Naive thymus-derived CD4-positive, alpha-beta T cell (primary cell): ENCODE measurements at regions not wholly inside any gene's neighbourhood (a gene's known extent, or its start where the extent isn't known, plus 50 kb on each side); places are given as distances from the start of the nearest gene placed in this dataset.

ENCODE experiments used
- ATAC-seq: fragments of 150-1000 bp; cut with Tn5 transposase; 2 replicates; pipeline ENCODE4 v1.10.0; 2021; ENCODE audit warnings: mild to moderate bottlenecking, moderate library complexity
- CTCF ChIA-PET: fragments of 350-600 bp; sonication (Branson Sonifier 250); formaldehyde crosslinking; loops from one replicate; lab custom pipeline; 2021; ENCODE audit warnings: antibody characterized with exemption; lab: Charles Lee
- POLR2A ChIA-PET: fragments of 350-600 bp; sonication (Branson Sonifier 250); formaldehyde crosslinking; loops from one replicate; lab custom pipeline; 2021; ENCODE audit warnings: antibody characterized with exemption, inconsistent platforms; lab: Charles Lee
- DNase-seq, 9 donors: peaks; one replicate each; pipeline versions ENCODE4 v3.0.0 to v3.0.0-alpha.2; 2020 to 2022; ENCODE audit warnings: mixed read lengths in 1 of 9
- H3K27ac ChIP-seq: one replicate; pipeline ENCODE4 v1.7.0; 2013; ENCODE audit warnings: mild to moderate bottlenecking, low read depth, low read length, moderate library complexity
- H3K27me3 ChIP-seq, 2 donors: one replicate each; pipeline ENCODE4 v1.7.0; 2013; ENCODE audit warnings: low read length in 2 of 2, mild to moderate bottlenecking in 2 of 2, moderate library complexity in 2 of 2; ENCODE audit not compliant: control insufficient read depth in 2 of 2, insufficient read depth in 2 of 2
- H3K36me3 ChIP-seq, 3 experiments: 1 replicate in 2 of 3; 2 replicates in 1 of 3; pipeline ENCODE4 v1.7.0; 2013; ENCODE audit warnings: low read length in 3 of 3, mild to moderate bottlenecking in 3 of 3, moderate library complexity in 1 of 3; ENCODE audit not compliant: insufficient read depth in 3 of 3, control insufficient read depth in 2 of 3
- H3K4me1 ChIP-seq, 2 donors: one replicate each; pipeline ENCODE4 v1.7.0; 2013; ENCODE audit warnings: low read length in 2 of 2, mild to moderate bottlenecking in 2 of 2, moderate library complexity in 1 of 2; ENCODE audit not compliant: control insufficient read depth in 2 of 2, insufficient read depth in 2 of 2
- H3K4me3 ChIP-seq: 2 replicates; pipeline ENCODE4 v1.7.0; 2013; ENCODE audit warnings: mild to moderate bottlenecking, low read length
- H3K9me3 ChIP-seq, 3 experiments: 1 replicate in 2 of 3; 2 replicates in 1 of 3; pipeline ENCODE4 v1.7.0; 2013; ENCODE audit warnings: low read length in 3 of 3; ENCODE audit not compliant: control insufficient read depth in 2 of 3
- H3K27ac Mint-ChIP-seq, 9 donors: one replicate each; pipeline ENCODE4 v1.8.0; 2020 to 2022; ENCODE audit warnings: mixed read lengths in 9 of 9, mild to moderate bottlenecking in 8 of 9, moderate library complexity in 5 of 9, inconsistent platforms in 2 of 9
- H3K27me3 Mint-ChIP-seq, 5 donors: one replicate each; pipeline ENCODE4 v1.8.0; 2021 to 2022; ENCODE audit warnings: mixed read lengths in 5 of 5, mild to moderate bottlenecking in 1 of 5
- H3K36me3 Mint-ChIP-seq, 5 donors: one replicate each; pipeline ENCODE4 v1.8.0; 2020 to 2022; ENCODE audit warnings: mixed read lengths in 5 of 5, mild to moderate bottlenecking in 3 of 5, inconsistent platforms in 1 of 5
- H3K4me1 Mint-ChIP-seq, 7 donors: one replicate each; pipeline ENCODE4 v1.8.0; 2020 to 2022; ENCODE audit warnings: mixed read lengths in 7 of 7, mild to moderate bottlenecking in 3 of 7, inconsistent platforms in 1 of 7
- H3K4me3 Mint-ChIP-seq, 10 donors: one replicate each; pipeline ENCODE4 v1.8.0; 2020 to 2022; ENCODE audit warnings: mild to moderate bottlenecking in 10 of 10, mixed read lengths in 10 of 10, moderate library complexity in 6 of 10, inconsistent platforms in 2 of 10
- H3K9me3 Mint-ChIP-seq, 11 donors: one replicate each; pipeline ENCODE4 v1.8.0; 2020 to 2022; ENCODE audit warnings: mixed read lengths in 11 of 11, mild to moderate bottlenecking in 4 of 11, inconsistent platforms in 1 of 11, moderate library complexity in 1 of 11
- intact Hi-C, 2 donors: fragments of 100-400 bp; cut with micrococcal nuclease; formaldehyde crosslinking; loops; one replicate each; pipeline ENCODE4 v1.15.1; 2023

DNA sequence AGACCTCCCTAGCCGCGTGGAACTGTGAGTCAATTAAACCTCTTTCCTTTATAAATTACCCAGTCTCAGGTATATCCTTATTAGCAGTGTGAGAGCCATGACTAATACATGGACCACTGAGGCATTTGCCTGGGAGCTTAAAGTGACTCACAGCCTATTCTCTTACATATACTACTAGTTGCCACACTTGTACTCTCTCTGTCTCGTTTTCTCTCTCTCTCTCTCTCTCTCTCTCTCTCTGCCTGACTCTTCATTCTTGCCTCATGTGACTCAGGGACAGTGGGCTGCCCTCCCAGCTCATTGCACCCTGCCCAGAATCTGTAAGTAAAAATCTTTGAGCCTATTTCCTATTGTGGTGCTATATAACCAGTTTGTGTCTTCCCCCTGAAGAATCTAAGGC lies 238.5 kb upstream of the MAGI2 start:
- no peaks in the 10 kb centered on the region for H3K27me3 Mint-ChIP-seq
- no peak for ATAC-seq
- no peaks in the 10 kb centered on the region for H3K9me3 ChIP-seq
- intact Hi-C loops: no loop called here
- H3K9me3 Mint-ChIP-seq: peaks cover 0 to 4% (median 0%) of the 10 kb centered on the region in 11 donors
- no peak overlapping the region for H3K27ac ChIP-seq
- H3K4me3 ChIP-seq: no peak overlapping the region
- H3K36me3 ChIP-seq: no peaks in the 10 kb centered on the region
- no peak overlapping the region for H3K4me3 Mint-ChIP-seq
- no peak overlapping the region for H3K27ac Mint-ChIP-seq
- CTCF ChIA-PET: no interaction called here
- no peak for DNase-seq
- no peaks in the 10 kb centered on the region for H3K27me3 ChIP-seq
- POLR2A ChIA-PET: no interaction called here
- H3K4me1 Mint-ChIP-seq: no peaks in the 10 kb centered on the region
- H3K36me3 Mint-ChIP-seq: no peaks in the 10 kb centered on the region
- H3K4me1 ChIP-seq: no peaks in the 10 kb centered on the region

DNA sequence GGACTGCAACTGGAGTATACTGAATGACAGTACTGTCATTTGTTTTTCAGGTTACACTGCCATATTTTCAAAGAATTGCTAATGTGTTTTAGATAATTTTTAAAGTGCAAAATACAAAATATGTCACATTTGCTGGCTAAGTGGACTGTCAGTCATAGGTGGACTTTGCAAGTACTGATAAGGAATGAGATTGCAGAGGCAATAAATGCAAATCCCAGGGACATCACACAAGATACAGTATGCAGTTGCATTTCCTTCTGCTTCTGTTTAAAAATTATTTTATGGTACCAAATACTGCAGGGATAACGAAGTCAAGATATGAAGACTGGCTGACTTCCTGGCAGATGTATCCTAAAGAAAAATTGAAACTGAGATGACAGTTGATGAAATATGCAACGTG lies 237.6 kb upstream of the MAGI2 start:
- no peaks in the 10 kb centered on the region for H3K36me3 Mint-ChIP-seq
- peaks cover 0 to 6% (median 0%) of the 10 kb centered on the region in 11 donors for H3K9me3 Mint-ChIP-seq
- H3K27me3 ChIP-seq: no peaks in the 10 kb centered on the region
- no peak overlapping the region for H3K27ac Mint-ChIP-seq
- ChIA-PET POLR2A (no interaction called here), CTCF (no interaction called here)
- H3K4me3 Mint-ChIP-seq: no peak overlapping the region
- H3K4me3 ChIP-seq: no peak overlapping the region
- no peaks in the 10 kb centered on the region for H3K9me3 ChIP-seq
- ATAC-seq (no peak), DNase-seq (no peak)
- no peaks in the 10 kb centered on the region for H3K36me3 ChIP-seq
- no peaks in the 10 kb centered on the region for H3K27me3 Mint-ChIP-seq
- no peaks in the 10 kb centered on the region for H3K4me1 ChIP-seq
- intact Hi-C loops: no loop called here
- no peak overlapping the region for H3K27ac ChIP-seq
- H3K4me1 Mint-ChIP-seq: no peaks in the 10 kb centered on the region

DNA sequence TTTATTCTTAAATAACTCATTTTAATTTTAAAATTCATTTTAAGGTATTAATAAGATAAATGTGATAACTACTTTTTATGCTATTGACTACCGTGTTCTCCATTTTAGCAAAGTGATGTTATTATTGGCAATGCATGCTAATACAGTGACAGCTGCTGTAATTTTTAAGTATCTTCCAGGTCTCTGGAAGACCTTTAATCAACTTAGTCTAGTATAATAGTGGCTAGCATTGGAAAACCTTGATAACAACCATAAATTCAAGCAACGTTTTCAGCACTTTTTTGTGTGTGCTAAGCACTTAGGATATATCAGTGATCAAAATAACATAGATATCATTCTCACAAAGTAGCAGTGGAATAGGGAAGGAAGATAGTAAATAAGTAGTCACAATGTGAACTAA lies 230.9 kb upstream of the MAGI2 start:
- Histone ChIP-seq H3K36me3 (no peaks in the 10 kb centered on the region), H3K4me1 (no peaks in the 10 kb centered on the region), H3K9me3 (peaks cover 0 to 2% (median 0%) of the 10 kb centered on the region in 3 experiments), H3K27me3 (no peaks in the 10 kb centered on the region), H3K27ac (no peak overlapping the region), H3K4me3 (no peak overlapping the region)
- no peak for DNase-seq
- H3K4me3 Mint-ChIP-seq: no peak overlapping the region
- H3K9me3 Mint-ChIP-seq: peaks cover 0 to 16% (median 3%) of the 10 kb centered on the region in 11 donors
- ATAC-seq: no peak
- POLR2A ChIA-PET: no interaction called here
- no peak overlapping the region for H3K27ac Mint-ChIP-seq
- intact Hi-C loops: no loop called here
- H3K36me3 Mint-ChIP-seq: no peaks in the 10 kb centered on the region
- H3K27me3 Mint-ChIP-seq: no peaks in the 10 kb centered on the region
- no peaks in the 10 kb centered on the region for H3K4me1 Mint-ChIP-seq
- CTCF ChIA-PET: no interaction called here

DNA sequence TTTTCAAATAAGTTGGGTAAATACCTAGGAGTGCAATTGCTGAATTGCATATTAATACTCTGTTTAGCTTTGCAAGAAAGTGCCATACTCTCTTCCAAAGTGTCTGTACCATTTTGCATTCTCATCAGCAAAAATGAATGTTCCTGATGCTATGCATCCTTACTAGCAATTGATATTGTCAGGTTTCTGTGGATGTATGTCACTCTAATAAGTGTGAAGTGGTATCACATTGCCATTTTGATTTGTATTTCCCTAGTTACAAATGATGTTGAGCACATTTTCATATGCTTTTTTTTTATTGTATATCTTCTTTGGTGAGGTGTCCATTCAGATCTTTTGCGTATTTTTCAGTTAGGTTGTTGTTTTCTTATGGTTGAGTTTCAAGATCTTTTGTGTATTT lies 230.4 kb upstream of the MAGI2 start:
- intact Hi-C loops: no loop called here
- H3K36me3 ChIP-seq: no peaks in the 10 kb centered on the region
- H3K27ac Mint-ChIP-seq: no peak overlapping the region
- H3K4me3 Mint-ChIP-seq: no peak overlapping the region
- ChIA-PET POLR2A (no interaction called here), CTCF (no interaction called here)
- H3K9me3 ChIP-seq: peaks cover 0 to 2% (median 0%) of the 10 kb centered on the region in 3 experiments
- H3K27ac ChIP-seq: no peak overlapping the region
- peaks cover 0 to 16% (median 3%) of the 10 kb centered on the region in 11 donors for H3K9me3 Mint-ChIP-seq
- no peaks in the 10 kb centered on the region for H3K27me3 Mint-ChIP-seq
- no peaks in the 10 kb centered on the region for H3K27me3 ChIP-seq
- H3K4me1 ChIP-seq: no peaks in the 10 kb centered on the region
- no peak for DNase-seq
- no peak overlapping the region for H3K4me3 ChIP-seq
- H3K4me1 Mint-ChIP-seq: no peaks in the 10 kb centered on the region
- ATAC-seq: no peak
- no peaks in the 10 kb centered on the region for H3K36me3 Mint-ChIP-seq

DNA sequence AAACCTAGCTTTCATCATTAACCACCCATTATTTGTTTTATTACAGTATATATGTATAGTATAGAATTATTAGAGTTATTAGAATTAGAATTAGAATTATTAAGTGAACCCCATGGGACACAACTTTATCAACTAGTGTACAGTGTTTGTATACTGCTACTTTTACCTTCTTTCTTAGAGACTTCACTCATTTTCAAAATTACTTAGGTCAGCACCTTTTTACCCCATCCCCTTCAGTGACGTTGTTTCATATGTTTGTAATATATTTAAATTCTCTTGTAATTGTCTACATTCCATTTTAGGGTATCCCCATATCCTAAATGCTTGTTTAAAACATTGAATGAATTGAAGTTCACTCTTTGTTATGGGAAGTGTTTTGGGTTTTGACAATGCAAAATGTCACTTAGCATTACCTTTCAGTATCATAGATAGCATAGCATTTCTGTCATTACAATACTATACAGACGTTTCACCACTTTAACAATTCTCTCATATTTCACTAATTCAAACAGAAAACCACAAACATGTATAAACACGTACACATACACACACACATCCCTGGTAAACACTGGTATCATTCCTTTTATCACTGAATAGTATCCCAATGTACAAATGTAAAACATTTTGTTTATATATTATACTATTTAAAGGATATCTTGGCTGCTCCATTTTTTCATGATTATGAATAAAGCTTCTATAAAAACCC lies 229.9 kb upstream of the MAGI2 start:
- Mint-ChIP-seq H3K9me3 (peaks cover 0 to 16% (median 3%) of the 10 kb centered on the region in 11 donors), H3K4me3 (no peak overlapping the region), H3K27me3 (no peaks in the 10 kb centered on the region), H3K27ac (no peak overlapping the region), H3K4me1 (no peaks in the 10 kb centered on the region), H3K36me3 (no peaks in the 10 kb centered on the region)
- H3K4me1 ChIP-seq: no peaks in the 10 kb centered on the region
- no peak for DNase-seq
- no peaks in the 10 kb centered on the region for H3K36me3 ChIP-seq
- intact Hi-C loops: no loop called here
- CTCF ChIA-PET: no interaction called here
- no peaks in the 10 kb centered on the region for H3K27me3 ChIP-seq
- H3K9me3 ChIP-seq: peaks cover 0 to 2% (median 0%) of the 10 kb centered on the region in 3 experiments
- ATAC-seq: no peak
- POLR2A ChIA-PET: no interaction called here
- H3K27ac ChIP-seq: no peak overlapping the region
- no peak overlapping the region for H3K4me3 ChIP-seq

DNA sequence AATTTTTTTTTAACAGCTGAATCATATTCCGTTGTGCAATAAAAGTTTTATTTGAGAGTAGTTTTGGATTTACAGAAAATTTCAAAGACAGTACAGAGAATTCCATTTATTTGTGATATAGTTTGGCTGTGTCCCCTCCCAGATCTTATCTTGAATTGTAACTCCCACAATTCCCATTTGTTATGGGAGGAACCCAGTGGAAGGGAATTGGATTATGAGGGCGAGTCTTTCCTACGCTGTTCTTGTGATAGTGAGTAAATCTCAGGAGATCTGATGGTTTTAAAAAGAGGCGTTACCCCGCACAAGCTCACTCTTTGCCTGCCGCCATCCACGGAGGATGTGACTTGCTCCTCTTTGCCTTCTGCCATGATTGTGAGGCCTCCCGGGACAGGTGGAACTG lies 228.0 kb upstream of the MAGI2 start:
- Mint-ChIP-seq H3K27ac (no peak overlapping the region), H3K9me3 (peaks cover 0 to 12% (median 2%) of the 10 kb centered on the region in 11 donors), H3K27me3 (no peaks in the 10 kb centered on the region), H3K36me3 (no peaks in the 10 kb centered on the region), H3K4me1 (no peaks in the 10 kb centered on the region), H3K4me3 (no peak overlapping the region)
- ChIA-PET POLR2A (interaction anchor here (0.7 kb wide), 1 partner anchor 377 kb away, joined by 8 read pairs; no protein-coding TSS in a partner anchor), CTCF (no interaction called here)
- Histone ChIP-seq H3K36me3 (no peaks in the 10 kb centered on the region), H3K4me1 (no peaks in the 10 kb centered on the region), H3K4me3 (no peak overlapping the region), H3K27me3 (no peaks in the 10 kb centered on the region), H3K27ac (no peak overlapping the region), H3K9me3 (peaks cover 0 to 2% (median 0%) of the 10 kb centered on the region in 3 experiments)
- ATAC-seq: no peak
- DNase-seq: no peak
- intact Hi-C loops: no loop called here

DNA sequence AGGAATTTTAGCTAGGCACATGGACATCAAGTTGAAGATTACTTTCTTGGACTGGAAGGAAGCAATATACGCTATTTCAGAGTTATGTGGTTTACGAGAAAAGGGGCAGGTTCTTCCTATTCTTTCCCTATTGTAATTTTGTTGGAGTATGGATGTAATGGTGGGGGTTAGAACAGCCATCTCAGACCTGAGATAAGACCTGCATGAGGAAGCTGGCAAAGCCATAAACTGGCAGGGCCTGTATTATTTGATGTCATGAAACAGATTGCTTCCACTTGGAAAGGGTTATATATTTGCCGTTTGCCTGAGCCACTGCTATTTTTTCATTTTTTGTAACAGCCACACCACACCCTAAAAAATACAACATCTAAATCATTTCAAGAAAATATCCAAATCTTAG lies 220.5 kb upstream of the MAGI2 start:
- Mint-ChIP-seq H3K9me3 (peaks cover 0 to 5% (median 0%) of the 10 kb centered on the region in 11 donors), H3K27me3 (no peaks in the 10 kb centered on the region), H3K4me1 (no peaks in the 10 kb centered on the region), H3K4me3 (no peak overlapping the region), H3K36me3 (no peaks in the 10 kb centered on the region), H3K27ac (no peak overlapping the region)
- ChIA-PET CTCF (no interaction called here), POLR2A (no interaction called here)
- H3K36me3 ChIP-seq: no peaks in the 10 kb centered on the region
- ATAC-seq: no peak
- intact Hi-C loops: no loop called here
- no peak for DNase-seq
- no peak overlapping the region for H3K4me3 ChIP-seq
- no peak overlapping the region for H3K27ac ChIP-seq
- H3K9me3 ChIP-seq: no peaks in the 10 kb centered on the region
- no peaks in the 10 kb centered on the region for H3K27me3 ChIP-seq
- no peaks in the 10 kb centered on the region for H3K4me1 ChIP-seq
